ENCODE measurements at regions not wholly inside any gene's neighbourhood (a gene's known extent, or its start where the extent isn't known, plus 50 kb on each side); places are given as distances from the start of the nearest gene placed in this dataset.

DNA sequence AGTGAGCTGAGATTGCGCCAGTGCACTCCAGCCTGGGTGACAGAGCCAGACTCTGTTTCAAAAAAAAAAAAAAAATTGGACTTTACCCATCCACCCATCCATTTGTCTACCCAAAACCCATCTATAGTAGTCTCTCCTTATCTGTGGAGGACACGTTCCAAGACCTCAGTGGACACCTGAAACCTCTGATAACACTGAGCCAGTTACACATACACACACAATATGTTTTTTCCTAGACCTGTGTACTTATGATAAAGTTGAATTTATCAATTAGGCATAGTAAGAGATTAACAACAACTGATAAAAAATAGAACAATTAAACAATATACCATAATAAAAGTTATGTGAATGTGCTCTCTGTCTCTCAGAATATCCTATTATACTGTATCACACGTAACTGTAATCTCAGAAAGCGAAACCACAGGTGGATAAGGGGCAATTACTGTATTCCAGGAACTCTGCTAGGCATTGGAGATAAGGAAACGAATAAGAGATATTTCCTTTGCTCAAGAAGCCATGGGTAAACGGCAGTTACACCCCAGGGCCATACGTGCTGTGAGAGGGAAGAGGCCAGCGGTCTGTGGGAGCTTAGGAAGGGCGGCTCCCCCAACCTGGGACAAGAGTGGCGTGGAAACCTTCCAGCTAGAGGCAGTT, 84.2 kb upstream of the DISP3 start:
- no peak for TF ChIP-seq CTCF (IDR thresholded peaks at IDR 0.05; ENCODE audit: low read depth, low read length, poor library complexity, severe bottlenecking)
- TF ChIP-seq EZH2phosphoT487 (IDR thresholded peaks at IDR 0.05; ENCODE audit: borderline replicate concordance, low read length), result no peak

Data from DOHH2 (cell line).